A549 (cell line): ENCODE measurements at regions not wholly inside any gene's neighbourhood (a gene's known extent, or its start where the extent isn't known, plus 50 kb on each side); places are given as distances from the start of the nearest gene placed in this dataset.

Experiments used
- ATAC-seq, 2 experiments: fragments of 200-7000 bp in 1 of 2; fragments of >200 bp in 1 of 2; cut with Nextera tagmentation in 1 of 2; cut with Tn5 transposase in 1 of 2; 3 replicates each; pipeline versions ENCODE4 v1.8.0 to v1.9.1; 2018 to 2020; ENCODE audit warnings: mild to moderate bottlenecking in 1 of 2, moderate library complexity in 1 of 2
- CTCF ChIA-PET: fragments of 300-600 bp; sonication (Branson Sonifier 250); formaldehyde crosslinking; extraction: SDS; loops from one replicate; lab custom pipeline; 2021; ENCODE audit warnings: antibody characterized with exemption, inconsistent platforms; lab: Yijun Ruan, JAX
- POLR2A ChIA-PET: fragments of 350-600 bp; formaldehyde crosslinking; extraction: SDS; loops from one replicate; lab custom pipeline; 2021; ENCODE audit warnings: antibody characterized with exemption, inconsistent platforms; lab: Yijun Ruan, JAX
- DNase-seq, 2 experiments: peaks; one replicate each; pipeline versions ENCODE4 v3.0.0 to v3.0.0-alpha.2; 2011 to 2016; ENCODE audit warnings: low read depth in 1 of 2, low spot score in 1 of 2
- FAIRE-seq: peaks from 2 replicates; lab custom pipeline; 2011; peaks lifted over from hg19 to GRCh38; lab: Jason Lieb, UNC
- H3K27ac ChIP-seq, 2 experiments: fragments of >200 bp; sonication (Bioruptor Twin); formaldehyde crosslinking; 3 replicates each; pipeline ENCODE4 v1.5.1; 2016 to 2017
- H3K4me1 ChIP-seq: fragments of >200 bp; sonication (Bioruptor Twin); formaldehyde crosslinking; 3 replicates; pipeline ENCODE4 v1.6.1; 2016
- H3K4me2 ChIP-seq: fragments of >200 bp; sonication (Bioruptor Twin); formaldehyde crosslinking; 3 replicates; pipeline ENCODE4 v1.6.1; 2016
- H3K4me3 ChIP-seq: fragments of >200 bp; sonication (Bioruptor Twin); formaldehyde crosslinking; 3 replicates; pipeline ENCODE4 v1.5.1; 2016
- H3K9me3 ChIP-seq: fragments of >200 bp; sonication (Bioruptor Twin); formaldehyde crosslinking; 3 replicates; pipeline ENCODE4 v1.6.1; 2016
- BCL3 ChIP-seq: fragments of >200 bp; sonication (Bioruptor Twin); formaldehyde crosslinking; IDR thresholded peaks from 3 replicates; pipeline ENCODE4 v1.6.1; 2016
- CBX2 ChIP-seq: fragments of 200-600 bp; sonication (generic); IDR thresholded peaks from 2 replicates; pipeline ENCODE4 v1.6.1; 2016; ENCODE audit warnings: low read depth, mild to moderate bottlenecking, borderline replicate concordance
- CEBPB ChIP-seq, 2 experiments: fragments of >200 bp in 1 of 2; sonication (Bioruptor Twin) in 1 of 2; formaldehyde crosslinking in 1 of 2; IDR thresholded peaks; 2 replicates each; pipeline ENCODE4 v1.6.1; 2012 to 2016
- CHD2 ChIP-seq: fragments of 150-350 bp; IDR thresholded peaks from 2 replicates; pipeline ENCODE4 v1.6.1; 2014; ENCODE audit warnings: low read length; ENCODE audit not compliant: partially characterized antibody
- CHD4 ChIP-seq: fragments of 200-600 bp; sonication (generic); IDR thresholded peaks from 2 replicates; pipeline ENCODE4 v1.6.1; 2016; ENCODE audit warnings: antibody characterized with exemption, mild to moderate bottlenecking, borderline replicate concordance
- E2F6 ChIP-seq: IDR thresholded peaks from 2 replicates; pipeline ENCODE4 v1.6.1; 2012; ENCODE audit warnings: low read depth, borderline replicate concordance
- FOSB ChIP-seq: fragments of 250-450 bp; sonication (Bioruptor Pico); IDR thresholded peaks from 2 replicates; pipeline ENCODE4 v1.5.0; 2020; ENCODE audit warnings: mild to moderate bottlenecking, moderate library complexity
- HDAC2 ChIP-seq: fragments of 200-600 bp; sonication (generic); IDR thresholded peaks from 2 replicates; pipeline ENCODE4 v1.6.1; 2016
- MAZ ChIP-seq: fragments of 150-350 bp; IDR thresholded peaks from 2 replicates; pipeline ENCODE4 v1.6.1; 2014; ENCODE audit warnings: antibody characterized with exemption, low read depth, low read length, borderline replicate concordance
- MYC ChIP-seq: IDR thresholded peaks from 2 replicates; pipeline ENCODE4 v1.6.1; 2012; ENCODE audit warnings: mild to moderate bottlenecking, inconsistent platforms, low read length, improper control_type of control experiment, borderline replicate concordance
- NFE2L2 ChIP-seq: fragments of 150-350 bp; conservative IDR thresholded peaks from 2 replicates; pipeline ENCODE4 v1.6.1; 2014; ENCODE audit warnings: low read length
- NPAS2 ChIP-seq: fragments of 250-450 bp; sonication (Bioruptor Pico); IDR thresholded peaks from 2 replicates; pipeline ENCODE4 v1.8.0; 2022; ENCODE audit warnings: mild to moderate bottlenecking, moderate library complexity, borderline replicate concordance
- NR3C1 ChIP-seq: fragments of >200 bp; sonication (Bioruptor Twin); formaldehyde crosslinking; IDR thresholded peaks from 3 replicates; pipeline ENCODE4 v1.6.1; 2017
- POLR2A ChIP-seq: IDR thresholded peaks from 2 replicates; pipeline ENCODE4 v1.6.1; 2012; ENCODE audit warnings: mild to moderate bottlenecking, low read length
- RAD21 ChIP-seq, 2 experiments: fragments of >200 bp in 1 of 2; sonication (Bioruptor Twin) in 1 of 2; formaldehyde crosslinking in 1 of 2; IDR thresholded peaks in 1 of 2; conservative IDR thresholded peaks in 1 of 2; 2 replicates in 1 of 2; 3 replicates in 1 of 2; pipeline ENCODE4 v1.6.1; 2012 to 2018; ENCODE audit warnings: inconsistent platforms in 1 of 2
- RARB ChIP-seq: fragments of 250-450 bp; sonication (Bioruptor Pico); IDR thresholded peaks from 2 replicates; pipeline ENCODE4 v1.8.0; 2021; ENCODE audit warnings: mild to moderate bottlenecking, moderate library complexity
- REST ChIP-seq: fragments of 200-600 bp; sonication (generic); IDR thresholded peaks from 2 replicates; pipeline ENCODE4 v1.6.1; 2016; ENCODE audit warnings: antibody characterized with exemption, mild to moderate bottlenecking, moderate library complexity
- RNF2 ChIP-seq: fragments of 200-600 bp; sonication (generic); IDR thresholded peaks from 2 replicates; pipeline ENCODE4 v1.6.1; 2016; ENCODE audit warnings: low read depth, mild to moderate bottlenecking, antibody characterized with exemption, moderate library complexity, borderline replicate concordance
- WGBS: methylation state at CpG from one replicate; pipeline ENCODE4 v1.1.6; 2017; ENCODE audit errors: missing lambda C conversion rate; 5-methylcytosine and 5-hydroxymethylcytosine counted together

- no peaks in the 10 kb centered on the region for H3K9me3 ChIP-seq
- CTCF ChIA-PET = interaction anchor here (0.7 to 1.0 kb wide), 2 partner anchors 16 to 210 kb away, joined by 3 to 5 read pairs; no protein-coding TSS in a partner anchor
- TF ChIP-seq MYC (no peak), E2F6 (no peak), CBX2 (no peak), BCL3 (no peak), NR3C1 (no peak), RARB (CRISPR knock-in tag) (no peak)
- TF ChIP-seq, all 56 proteins: peak for 0
- DNase-seq = no peak
- Histone ChIP-seq H3K4me2 (no peak overlapping the region), H3K27ac (no peak overlapping the region), H3K4me3 (no peak overlapping the region), H3K4me1 (no peaks in the 10 kb centered on the region)
- WGBS = 67% methylated on average over 5 of the region's 5 CpGs
- POLR2A ChIA-PET = no interaction called here
- no peak for FAIRE-seq
- no peak for ATAC-seq
Measured at GRCh38 chr1:94595658-94596057, 54.1 kb upstream of the F3 start.

- no peak for DNase-seq
- no peak for ATAC-seq
- ChIA-PET CTCF (interaction anchor here (0.5 kb wide), 1 partner anchor 133 kb away, joined by 3 read pairs; no protein-coding TSS in a partner anchor), POLR2A (no interaction called here)
- H3K4me3 ChIP-seq = no peak overlapping the region
- H3K27ac ChIP-seq = no peak overlapping the region
- H3K4me1 ChIP-seq = no peaks in the 10 kb centered on the region
- no peak for TF ChIP-seq REST
- TF ChIP-seq FOSB (CRISPR knock-in tag) = no peak
- no peak for TF ChIP-seq NFE2L2
- no peak for TF ChIP-seq RARB (CRISPR knock-in tag)
- TF ChIP-seq NPAS2 (CRISPR knock-in tag) = no peak
- no peak for TF ChIP-seq RAD21 (conservative IDR thresholded peaks at IDR 0.05 in 1 of 2, IDR thresholded peaks at IDR 0.05 in 1 of 2)
- no peak for TF ChIP-seq POLR2A
- TF ChIP-seq HDAC2 = no peak
- no peak for TF ChIP-seq CEBPB (IDR thresholded peaks at IDR 0.05)
- TF ChIP-seq CHD4 = no peak
- H3K9me3 ChIP-seq = no peaks in the 10 kb centered on the region
- WGBS = 72% methylated on average over 8 of the region's 8 CpGs
- no peak overlapping the region for H3K4me2 ChIP-seq
- FAIRE-seq = no peak
Measured at GRCh38 chr1:94593611-94594010, 52.1 kb upstream of the F3 start.

GRCh38 chr1:94592571-94592920 lies 51.0 kb upstream of the F3 start:
- no peak for FAIRE-seq
- CTCF ChIA-PET = no interaction called here
- 95% methylated on average over 2 of the region's 2 CpGs for WGBS
- H3K27ac ChIP-seq = no peak overlapping the region
- TF ChIP-seq MAZ (no peak), RNF2 (no peak), CHD2 (no peak), E2F6 (no peak)
- TF ChIP-seq, all 56 proteins: peak for 0
- POLR2A ChIA-PET = no interaction called here
- Histone ChIP-seq H3K9me3 (no peaks in the 10 kb centered on the region), H3K4me1 (no peaks in the 10 kb centered on the region), H3K4me2 (no peak overlapping the region), H3K4me3 (no peak overlapping the region)
- no peak for DNase-seq
- ATAC-seq = no peak
